ENCODE measurements at regions not wholly inside any gene's neighbourhood (a gene's known extent, or its start where the extent isn't known, plus 50 kb on each side); places are given as distances from the start of the nearest gene placed in this dataset.
A peak's percentile ranks its signal among the peaks of the same experiment; 100 is the strongest.

GRCh38 chr9:78788101-78788500 lies 491.2 kb downstream of the PSAT1 start:
- H3K27me3 Mint-ChIP-seq: no peaks in the 10 kb centered on the region
- ATAC-seq (replicated peaks; ENCODE audit: extremely low read depth, poor library complexity, severe bottlenecking) (no peak), DNase-seq (ENCODE audit: low spot score in 2 of 2) (no peak)
- no peaks in the 10 kb centered on the region for H3K4me1 Mint-ChIP-seq
- H3K9me3 Mint-ChIP-seq: peaks cover 18% of the 10 kb centered on the region
- no peak overlapping the region for H3K4me3 Mint-ChIP-seq
- H3K27ac Mint-ChIP-seq (ENCODE audit: low read depth): no peak overlapping the region
- H3K36me3 Mint-ChIP-seq (ENCODE audit: insufficient read depth): no peaks in the 10 kb centered on the region

GRCh38 chr9:78791779-78792178 lies 494.9 kb downstream of the PSAT1 start:
- H3K4me3 Mint-ChIP-seq: no peak overlapping the region
- no peaks in the 10 kb centered on the region for H3K27me3 Mint-ChIP-seq
- ATAC-seq (replicated peaks; ENCODE audit: extremely low read depth, poor library complexity, severe bottlenecking) (no peak), DNase-seq (ENCODE audit: low spot score in 2 of 2) (no peak)
- H3K27ac Mint-ChIP-seq (ENCODE audit: low read depth): no peak overlapping the region
- H3K9me3 Mint-ChIP-seq: peaks cover 18% of the 10 kb centered on the region
- no peaks in the 10 kb centered on the region for H3K36me3 Mint-ChIP-seq (ENCODE audit: insufficient read depth)
- H3K4me1 Mint-ChIP-seq: no peaks in the 10 kb centered on the region

GRCh38 chr9:78792745-78793144 lies 495.8 kb downstream of the PSAT1 start:
- H3K4me1 Mint-ChIP-seq: no peaks in the 10 kb centered on the region
- peaks cover 18% of the 10 kb centered on the region for H3K9me3 Mint-ChIP-seq
- no peak overlapping the region for H3K27ac Mint-ChIP-seq (ENCODE audit: low read depth)
- DNase-seq (ENCODE audit: low spot score in 2 of 2) (no peak), ATAC-seq (replicated peaks; ENCODE audit: extremely low read depth, poor library complexity, severe bottlenecking) (no peak)
- no peaks in the 10 kb centered on the region for H3K27me3 Mint-ChIP-seq
- no peak overlapping the region for H3K4me3 Mint-ChIP-seq
- H3K36me3 Mint-ChIP-seq (ENCODE audit: insufficient read depth): no peaks in the 10 kb centered on the region

GRCh38 chr9:78805771-78806170 lies 508.8 kb downstream of the PSAT1 start:
- Mint-ChIP-seq H3K27me3 (no peaks in the 10 kb centered on the region), H3K27ac (ENCODE audit: low read depth) (no peak overlapping the region), H3K4me3 (no peak overlapping the region), H3K36me3 (ENCODE audit: insufficient read depth) (no peaks in the 10 kb centered on the region), H3K9me3 (peaks cover 6% of the 10 kb centered on the region), H3K4me1 (no peaks in the 10 kb centered on the region)
- ATAC-seq (replicated peaks; ENCODE audit: extremely low read depth, poor library complexity, severe bottlenecking) (no peak), DNase-seq (ENCODE audit: low spot score in 2 of 2) (no peak)

- Mint-ChIP-seq H3K4me1 (no peaks in the 10 kb centered on the region), H3K27ac (ENCODE audit: low read depth) (no peak overlapping the region)
- DNase-seq (ENCODE audit: low spot score in 2 of 2): no peak
Observed at GRCh38 chr9:78806492-78807160, 509.7 kb downstream of the PSAT1 start.

GRCh38 chr9:78807286-78807685 lies 510.4 kb downstream of the PSAT1 start:
- Mint-ChIP-seq H3K27ac (ENCODE audit: low read depth) (no peak overlapping the region), H3K9me3 (peaks cover 6% of the 10 kb centered on the region), H3K4me3 (no peak overlapping the region), H3K27me3 (no peaks in the 10 kb centered on the region), H3K36me3 (ENCODE audit: insufficient read depth) (no peaks in the 10 kb centered on the region), H3K4me1 (no peaks in the 10 kb centered on the region)
- ATAC-seq (replicated peaks; ENCODE audit: extremely low read depth, poor library complexity, severe bottlenecking): no peak
- no peak for DNase-seq (ENCODE audit: low spot score in 2 of 2)

More at GRCh38 chr9:78806492-78807160, 509.7 kb downstream of the PSAT1 start:
- peaks cover 6% of the 10 kb centered on the region for H3K9me3 Mint-ChIP-seq
- no peaks in the 10 kb centered on the region for H3K36me3 Mint-ChIP-seq (ENCODE audit: insufficient read depth)
- H3K27me3 Mint-ChIP-seq: no peaks in the 10 kb centered on the region
- ATAC-seq (replicated peaks; ENCODE audit: extremely low read depth, poor library complexity, severe bottlenecking): no peak
- no peak overlapping the region for H3K4me3 Mint-ChIP-seq

GRCh38 chr9:78808048-78808447 lies 511.1 kb downstream of the PSAT1 start:
- Mint-ChIP-seq H3K27me3 (no peaks in the 10 kb centered on the region), H3K27ac (ENCODE audit: low read depth) (no peak overlapping the region), H3K36me3 (ENCODE audit: insufficient read depth) (no peaks in the 10 kb centered on the region), H3K9me3 (peaks cover 6% of the 10 kb centered on the region), H3K4me3 (no peak overlapping the region), H3K4me1 (no peaks in the 10 kb centered on the region)
- ATAC-seq (replicated peaks; ENCODE audit: extremely low read depth, poor library complexity, severe bottlenecking) (no peak), DNase-seq (ENCODE audit: low spot score in 2 of 2) (no peak)

GRCh38 chr9:78811622-78812276 lies 514.8 kb downstream of the PSAT1 start:
- DNase-seq (ENCODE audit: low spot score in 2 of 2): no peak
- no peak for ATAC-seq (replicated peaks; ENCODE audit: extremely low read depth, poor library complexity, severe bottlenecking)
- Mint-ChIP-seq H3K9me3 (peaks cover 6% of the 10 kb centered on the region), H3K27me3 (no peaks in the 10 kb centered on the region), H3K4me1 (no peaks in the 10 kb centered on the region), H3K4me3 (no peak overlapping the region), H3K36me3 (ENCODE audit: insufficient read depth) (no peaks in the 10 kb centered on the region), H3K27ac (ENCODE audit: low read depth) (no peak overlapping the region)

- no peak overlapping the region for H3K27ac Mint-ChIP-seq (ENCODE audit: low read depth)
Observed at GRCh38 chr9:78812665-78813064, 515.7 kb downstream of the PSAT1 start.

GRCh38 chr9:78813602-78814180 lies 516.8 kb downstream of the PSAT1 start:
- no peak overlapping the region for H3K4me3 Mint-ChIP-seq
- no peaks in the 10 kb centered on the region for H3K36me3 Mint-ChIP-seq (ENCODE audit: insufficient read depth)
- no peak overlapping the region for H3K27ac Mint-ChIP-seq (ENCODE audit: low read depth)
- DNase-seq (ENCODE audit: low spot score in 2 of 2): no peak
- H3K4me1 Mint-ChIP-seq: no peaks in the 10 kb centered on the region
- H3K9me3 Mint-ChIP-seq: peaks cover 3% of the 10 kb centered on the region
- H3K27me3 Mint-ChIP-seq: no peaks in the 10 kb centered on the region
- no peak for ATAC-seq (replicated peaks; ENCODE audit: extremely low read depth, poor library complexity, severe bottlenecking)

More at GRCh38 chr9:78812665-78813064, 515.7 kb downstream of the PSAT1 start:
- ATAC-seq (replicated peaks; ENCODE audit: extremely low read depth, poor library complexity, severe bottlenecking): no peak
- no peak for DNase-seq (ENCODE audit: low spot score in 2 of 2)
- H3K4me3 Mint-ChIP-seq: no peak overlapping the region
- H3K27me3 Mint-ChIP-seq: no peaks in the 10 kb centered on the region
- peaks cover 6% of the 10 kb centered on the region for H3K9me3 Mint-ChIP-seq
- no peaks in the 10 kb centered on the region for H3K4me1 Mint-ChIP-seq
- no peaks in the 10 kb centered on the region for H3K36me3 Mint-ChIP-seq (ENCODE audit: insufficient read depth)

- Mint-ChIP-seq H3K4me3 (peak overlapping the region; percentile 57), H3K27me3 (no peaks in the 10 kb centered on the region), H3K36me3 (ENCODE audit: insufficient read depth) (no peaks in the 10 kb centered on the region), H3K9me3 (no peaks in the 10 kb centered on the region), H3K4me1 (peaks cover 6% of the 10 kb centered on the region), H3K27ac (ENCODE audit: low read depth) (no peak overlapping the region)
- DNase-seq (ENCODE audit: low spot score in 2 of 2) (no peak), ATAC-seq (replicated peaks; ENCODE audit: extremely low read depth, poor library complexity, severe bottlenecking) (no peak)
Observed at GRCh38 chr9:78821126-78821822, 524.3 kb downstream of the PSAT1 start.

- H3K9me3 Mint-ChIP-seq: peaks cover 5% of the 10 kb centered on the region
- H3K27ac Mint-ChIP-seq (ENCODE audit: low read depth): no peak overlapping the region
- ATAC-seq (replicated peaks; ENCODE audit: extremely low read depth, poor library complexity, severe bottlenecking) (no peak), DNase-seq (ENCODE audit: low spot score in 2 of 2) (no peak)
- H3K4me3 Mint-ChIP-seq: no peak overlapping the region
- no peaks in the 10 kb centered on the region for H3K27me3 Mint-ChIP-seq
- no peaks in the 10 kb centered on the region for H3K4me1 Mint-ChIP-seq
- H3K36me3 Mint-ChIP-seq (ENCODE audit: insufficient read depth): no peaks in the 10 kb centered on the region
Observed at GRCh38 chr9:78826527-78826926, 529.6 kb downstream of the PSAT1 start.
